ENCODE measurements at regions not wholly inside any gene's neighbourhood (a gene's known extent, or its start where the extent isn't known, plus 50 kb on each side); places are given as distances from the start of the nearest gene placed in this dataset.

- intact Hi-C loops (cut with micrococcal nuclease): no loop called here
- ATAC-seq (no peak), DNase-seq (no peak)
Measured at GRCh38 chr1:219697682-219698081, 84.8 kb upstream of the ZC3H11B start.

- DNase-seq: no peak
- intact Hi-C loops (cut with micrococcal nuclease): no loop called here
- no peak for ATAC-seq
Measured at GRCh38 chr1:219692981-219693380, 80.1 kb upstream of the ZC3H11B start.

- DNase-seq (no peak), ATAC-seq (no peak)
- intact Hi-C loops (cut with micrococcal nuclease): no loop called here
Measured at GRCh38 chr1:219689774-219690173, 76.9 kb upstream of the ZC3H11B start.

- intact Hi-C loops (cut with micrococcal nuclease): no loop called here
- no peak for DNase-seq
Measured at GRCh38 chr1:219687779-219688178, 74.9 kb upstream of the ZC3H11B start.

GRCh38 chr1:219686171-219686570 lies 73.3 kb upstream of the ZC3H11B start:
- intact Hi-C loops (cut with micrococcal nuclease): no loop called here
- ATAC-seq (no peak), DNase-seq (no peak)

More at GRCh38 chr1:219687779-219688178, 74.9 kb upstream of the ZC3H11B start:
- ATAC-seq: peak; percentile 24

DNA sequence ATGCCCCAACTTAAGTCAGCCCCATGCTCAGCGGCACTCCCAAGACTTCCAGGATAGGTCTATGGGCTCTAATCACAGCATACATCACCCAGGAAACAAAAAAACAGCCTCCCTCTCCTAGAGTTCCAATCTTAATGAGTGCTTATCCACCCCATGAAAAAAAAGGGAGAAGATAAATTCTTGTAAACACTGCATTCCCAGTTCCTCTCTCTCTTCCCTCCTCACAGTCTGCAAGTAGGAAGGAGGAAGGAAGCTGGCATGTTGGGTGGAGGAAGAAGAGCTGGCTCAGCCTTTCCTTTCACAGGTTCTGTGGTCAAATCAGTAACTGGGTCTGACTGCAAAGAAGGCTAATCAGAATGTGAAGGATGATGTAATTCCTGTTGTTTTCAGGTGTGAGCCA lies 69.9 kb upstream of the ZC3H11B start:
- intact Hi-C loops (cut with micrococcal nuclease): no loop called here
- ATAC-seq: peak; percentile 21
- DNase-seq: no peak

DNA sequence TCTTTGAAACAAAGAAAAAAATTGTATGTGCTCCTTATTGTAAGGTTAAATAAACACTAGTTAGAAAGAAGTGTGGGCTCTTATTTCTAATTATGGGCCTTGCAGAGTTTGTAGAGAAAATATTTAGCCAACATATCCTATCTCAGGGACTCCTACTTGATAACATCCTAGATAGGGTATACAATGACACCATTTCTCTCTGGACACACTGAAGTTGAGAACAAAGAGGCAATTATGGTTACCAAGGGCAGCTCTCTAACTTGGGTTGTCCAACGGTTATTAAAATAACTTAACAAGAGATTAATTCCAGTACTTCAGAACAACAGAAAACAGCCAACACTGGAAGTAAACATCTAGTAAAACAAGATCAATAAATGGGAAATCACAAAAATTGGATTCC lies 69.0 kb upstream of the ZC3H11B start:
- intact Hi-C loops (cut with micrococcal nuclease): no loop called here
- DNase-seq (no peak), ATAC-seq (no peak)

DNA sequence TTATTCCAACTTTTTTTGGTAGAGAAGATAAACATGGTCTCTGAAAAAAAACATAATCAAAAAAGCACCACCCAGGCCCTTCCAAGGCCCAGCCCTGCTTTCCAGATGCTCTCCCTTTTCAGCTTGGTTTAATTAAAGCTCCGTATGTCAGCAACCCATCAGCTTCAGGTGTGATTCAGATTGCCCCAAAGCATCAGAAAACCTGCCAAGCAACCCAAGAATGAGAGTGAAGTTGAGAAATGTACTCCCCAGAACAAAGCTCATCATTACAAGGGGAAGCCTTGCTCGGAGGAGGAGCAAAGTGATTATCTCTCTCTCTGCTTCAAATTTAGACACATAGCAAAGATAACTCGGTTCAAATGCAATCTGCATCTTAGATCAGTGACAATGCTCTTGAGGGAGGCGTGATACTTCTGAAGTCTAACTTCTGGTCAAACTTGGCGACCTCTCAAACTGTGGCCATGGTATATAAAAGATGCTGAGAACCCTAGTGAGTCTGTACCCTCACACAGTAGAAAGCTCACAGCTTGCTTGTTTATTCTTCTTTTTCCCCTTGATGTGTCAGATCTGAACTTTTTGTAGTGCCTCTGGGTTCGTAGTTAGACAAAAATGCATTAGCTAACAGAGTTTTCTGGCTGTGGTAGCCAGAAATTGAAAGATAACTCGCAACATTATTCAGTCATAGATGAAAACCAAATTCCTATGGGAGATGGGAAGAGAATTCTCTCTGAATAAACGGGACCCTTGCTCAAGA lies 63.3 kb upstream of the ZC3H11B start:
- intact Hi-C loops (cut with micrococcal nuclease): no loop called here
- ATAC-seq (no peak), DNase-seq (no peak)

- ATAC-seq (peak; percentile 97), DNase-seq (peak; percentile 75)
- intact Hi-C loops (cut with micrococcal nuclease): no loop called here
Measured at GRCh38 chr1:219670426-219671149, 57.7 kb upstream of the ZC3H11B start.

GRCh38 chr1:219669556-219669955 lies 56.7 kb upstream of the ZC3H11B start:
- no peak for ATAC-seq
- intact Hi-C loops (cut with micrococcal nuclease): no loop called here
- DNase-seq: no peak

GRCh38 chr1:219669042-219669441 lies 56.1 kb upstream of the ZC3H11B start:
- DNase-seq (no peak), ATAC-seq (no peak)
- intact Hi-C loops (cut with micrococcal nuclease): no loop called here

DNA sequence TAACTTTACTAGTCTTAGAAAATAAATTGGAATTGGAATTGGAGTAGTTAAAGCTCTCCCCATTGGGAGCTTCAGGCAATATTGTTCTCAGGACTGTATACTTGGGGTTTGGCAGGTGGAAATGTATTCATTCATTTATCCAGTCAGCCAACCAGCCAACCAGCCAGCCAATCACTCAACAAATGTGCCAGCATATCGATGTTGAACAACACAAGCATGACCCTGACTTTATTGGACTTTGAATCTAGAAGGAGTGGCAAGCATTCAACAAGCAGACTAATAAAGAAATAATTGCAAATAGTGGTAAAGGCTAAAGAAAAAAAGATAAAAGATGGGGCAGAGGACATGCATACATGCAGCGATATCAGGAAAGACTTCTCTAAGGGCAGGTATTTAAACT lies 55.5 kb upstream of the ZC3H11B start:
- no peak for DNase-seq
- ATAC-seq: no peak
- intact Hi-C loops (cut with micrococcal nuclease): no loop called here

GRCh38 chr1:219666242-219666641 lies 53.3 kb upstream of the ZC3H11B start:
- intact Hi-C loops (cut with micrococcal nuclease): no loop called here
- DNase-seq (no peak), ATAC-seq (no peak)

- ATAC-seq (no peak), DNase-seq (no peak)
- intact Hi-C loops (cut with micrococcal nuclease): no loop called here
Measured at GRCh38 chr1:219665089-219665488, 52.2 kb upstream of the ZC3H11B start.

DNA sequence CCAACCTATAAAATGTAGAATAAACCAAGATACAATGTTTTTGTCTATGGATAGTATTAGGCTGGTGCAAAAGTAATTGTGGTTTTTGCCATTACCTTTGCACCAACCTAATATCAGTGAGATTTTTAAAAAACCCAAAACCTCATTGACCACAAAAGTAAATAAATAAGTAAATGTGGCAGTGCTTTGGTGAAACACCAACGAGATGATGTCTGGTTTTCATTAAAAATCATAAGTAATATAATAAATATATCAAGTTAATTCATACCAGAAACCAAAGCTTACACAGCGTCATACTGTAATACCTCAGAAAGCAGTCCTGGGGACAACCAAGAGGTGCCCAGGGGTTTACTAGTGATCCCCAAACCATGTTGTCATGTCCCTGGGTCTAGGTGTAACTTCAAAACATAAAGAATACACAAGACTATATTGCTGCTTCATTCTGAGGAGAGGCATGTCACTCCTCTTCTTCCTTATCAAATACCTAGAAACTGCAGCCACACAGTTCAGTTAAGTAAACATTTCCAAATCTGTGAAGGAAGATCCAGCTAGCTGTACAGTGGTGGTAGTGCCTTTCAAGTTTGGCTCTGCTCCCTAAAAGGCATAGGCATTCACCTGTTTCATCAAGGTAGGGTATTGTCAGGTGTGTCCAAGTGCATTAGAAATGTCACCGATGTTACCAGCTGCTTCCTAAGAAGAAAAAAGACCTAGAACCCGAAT lies 51.6 kb upstream of the ZC3H11B start:
- intact Hi-C loops (cut with micrococcal nuclease): no loop called here
- ATAC-seq (no peak), DNase-seq (no peak)

Measured in left ventricle myocardium superior (tissue), 1 donor.